Esophagus muscularis mucosa (tissue), 3 donors: ENCODE measurements at regions not wholly inside any gene's neighbourhood (a gene's known extent, or its start where the extent isn't known, plus 50 kb on each side); places are given as distances from the start of the nearest gene placed in this dataset.

ENCODE experiments used
- CTCF ChIP-seq, 3 experiments: fragments of 200-600 bp in 2 of 3; fragments of 450-650 bp in 1 of 3; sonication (generic) in 2 of 3; IDR thresholded peaks; one replicate each; pipeline ENCODE4 v1.5.1; 2017 to 2019; ENCODE audit warnings: antibody characterized with exemption in 3 of 3, mild to moderate bottlenecking in 2 of 3, moderate library complexity in 1 of 3
- POLR2A ChIP-seq: fragments of 450-650 bp; IDR thresholded peaks from one replicate; pipeline ENCODE4 v1.6.1; 2017; ENCODE audit warnings: antibody characterized with exemption, moderate library complexity, mild to moderate bottlenecking, low read depth

- no peak for TF ChIP-seq CTCF (IDR thresholded peaks at IDR 0.05)
- TF ChIP-seq POLR2A: no peak
Observed at GRCh38 chr6:193180-193579, 99.1 kb upstream of the DUSP22 start.
